ENCODE measurements at regions not wholly inside any gene's neighbourhood (a gene's known extent, or its start where the extent isn't known, plus 50 kb on each side); places are given as distances from the start of the nearest gene placed in this dataset.

DNA sequence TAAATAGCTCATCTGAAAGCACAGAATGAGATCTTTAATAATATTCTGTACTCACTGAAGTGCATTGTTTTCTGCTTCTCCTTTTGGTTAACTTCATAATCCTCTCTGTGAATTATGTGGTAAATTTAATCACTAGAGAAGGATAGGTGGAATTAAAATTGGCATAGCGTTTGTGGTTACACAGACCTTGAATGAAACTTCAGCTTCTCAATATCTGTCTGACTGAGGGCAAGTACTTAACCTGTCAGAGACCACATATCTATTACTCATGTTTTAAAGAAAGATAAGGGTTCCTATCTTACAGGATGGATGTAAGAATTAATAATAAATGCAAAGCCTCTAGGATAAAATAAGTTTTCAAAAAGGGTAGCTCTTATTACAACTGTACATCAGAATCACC, 861.8 kb downstream of the TRIB2 start:
- TF ChIP-seq, protein P1, sequence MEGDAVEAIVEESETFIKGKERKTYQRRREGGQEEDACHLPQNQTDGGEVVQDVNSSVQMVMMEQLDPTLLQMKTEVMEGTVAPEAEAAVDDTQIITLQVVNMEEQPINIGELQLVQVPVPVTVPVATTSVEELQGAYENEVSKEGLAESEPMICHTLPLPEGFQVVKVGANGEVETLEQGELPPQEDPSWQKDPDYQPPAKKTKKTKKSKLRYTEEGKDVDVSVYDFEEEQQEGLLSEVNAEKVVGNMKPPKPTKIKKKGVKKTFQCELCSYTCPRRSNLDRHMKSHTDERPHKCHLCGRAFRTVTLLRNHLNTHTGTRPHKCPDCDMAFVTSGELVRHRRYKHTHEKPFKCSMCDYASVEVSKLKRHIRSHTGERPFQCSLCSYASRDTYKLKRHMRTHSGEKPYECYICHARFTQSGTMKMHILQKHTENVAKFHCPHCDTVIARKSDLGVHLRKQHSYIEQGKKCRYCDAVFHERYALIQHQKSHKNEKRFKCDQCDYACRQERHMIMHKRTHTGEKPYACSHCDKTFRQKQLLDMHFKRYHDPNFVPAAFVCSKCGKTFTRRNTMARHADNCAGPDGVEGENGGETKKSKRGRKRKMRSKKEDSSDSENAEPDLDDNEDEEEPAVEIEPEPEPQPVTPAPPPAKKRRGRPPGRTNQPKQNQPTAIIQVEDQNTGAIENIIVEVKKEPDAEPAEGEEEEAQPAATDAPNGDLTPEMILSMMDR (IDR thresholded peaks at IDR 0.05; ENCODE audit: insufficient read depth, low read length, poor library complexity, severe bottlenecking): no peak
- no peak for TF ChIP-seq EZH2phosphoT487 (conservative IDR thresholded peaks at IDR 0.05; ENCODE audit: low read length)
